ENCODE measurements at regions not wholly inside any gene's neighbourhood (a gene's known extent, or its start where the extent isn't known, plus 50 kb on each side); places are given as distances from the start of the nearest gene placed in this dataset.

GRCh38 chr14:87233806-87234384 is 759.1 kb downstream of the GALC start:
- no peak for DNase-seq
- no peak for ATAC-seq

- no peak for DNase-seq
- ATAC-seq, result no peak
Measured at GRCh38 chr14:87233266-87233665, 759.7 kb downstream of the GALC start.

- DNase-seq (no peak), ATAC-seq (no peak)
Measured at GRCh38 chr14:87231336-87232026, 761.5 kb downstream of the GALC start.

- DNase-seq (no peak), ATAC-seq (no peak)
Measured at GRCh38 chr14:87230726-87231125, 762.3 kb downstream of the GALC start.

GRCh38 chr14:87229131-87229530 is 763.9 kb downstream of the GALC start:
- no peak for DNase-seq
- ATAC-seq, result no peak

GRCh38 chr14:87217023-87217422 is 776.0 kb downstream of the GALC start:
- no peak for DNase-seq
- ATAC-seq, result no peak

- ATAC-seq (no peak), DNase-seq (no peak)
Measured at GRCh38 chr14:87214558-87214957, 778.4 kb downstream of the GALC start.

GRCh38 chr14:87207756-87208155 is 785.2 kb downstream of the GALC start:
- DNase-seq (no peak), ATAC-seq (no peak)

GRCh38 chr14:87205811-87206210 is 787.2 kb downstream of the GALC start:
- DNase-seq (no peak), ATAC-seq (no peak)

- DNase-seq, result no peak
- no peak for ATAC-seq
Measured at GRCh38 chr14:87203346-87203745, 789.6 kb downstream of the GALC start.

- ATAC-seq (no peak), DNase-seq (no peak)
Measured at GRCh38 chr14:87199381-87199780, 793.6 kb downstream of the GALC start.

GRCh38 chr14:87196436-87196835 is 796.5 kb downstream of the GALC start:
- ATAC-seq, result no peak
- no peak for DNase-seq

- DNase-seq (no peak), ATAC-seq (no peak)
Measured at GRCh38 chr14:87187786-87188185, 805.2 kb downstream of the GALC start.

- DNase-seq (no peak), ATAC-seq (no peak)
Measured at GRCh38 chr14:87186737-87187136, 806.2 kb downstream of the GALC start.

- ATAC-seq, result no peak
- DNase-seq, result no peak
Measured at GRCh38 chr14:87185961-87186560, 806.9 kb downstream of the GALC start.

GRCh38 chr14:87184180-87184579 is 808.8 kb downstream of the GALC start:
- no peak for ATAC-seq

GRCh38 chr14:87181288-87181687 is 811.7 kb downstream of the GALC start:
- ATAC-seq, result no peak
- no peak for DNase-seq

More at GRCh38 chr14:87184180-87184579, 808.8 kb downstream of the GALC start:
- no peak for DNase-seq

- ATAC-seq (no peak), DNase-seq (no peak)
Measured at GRCh38 chr14:87179936-87180335, 813.0 kb downstream of the GALC start.

- DNase-seq (no peak), ATAC-seq (no peak)
Measured at GRCh38 chr14:87178277-87178676, 814.7 kb downstream of the GALC start.

- ATAC-seq (no peak), DNase-seq (no peak)
Measured at GRCh38 chr14:87175175-87175574, 817.8 kb downstream of the GALC start.

- DNase-seq, result no peak
- ATAC-seq, result no peak
Measured at GRCh38 chr14:87171141-87171540, 821.8 kb downstream of the GALC start.

- ATAC-seq (no peak), DNase-seq (no peak)
Measured at GRCh38 chr14:87170179-87170578, 822.8 kb downstream of the GALC start.

GRCh38 chr14:87169362-87169761 is 823.6 kb downstream of the GALC start:
- DNase-seq (no peak), ATAC-seq (no peak)

GRCh38 chr14:87161502-87161901 is 831.5 kb downstream of the GALC start:
- DNase-seq (no peak), ATAC-seq (no peak)

Data from stimulated activated naive CD8-positive, alpha-beta T cell treated with anti-CD3 and anti-CD28 coated beads, Interleukin-15, Interleukin-2, amounts not matched to agents 100 U/mL and 50 U/mL, for 24 hours (primary cell).